PFSK-1 (cell line): ENCODE measurements at regions not wholly inside any gene's neighbourhood (a gene's known extent, or its start where the extent isn't known, plus 50 kb on each side); places are given as distances from the start of the nearest gene placed in this dataset.

ENCODE experiments used
- POLR2AphosphoS5 ChIP-seq: IDR thresholded peaks from 2 replicates; pipeline ENCODE4 v1.6.1; 2012; ENCODE audit warnings: low read depth, mild to moderate bottlenecking, control low read depth, low read length, moderate library complexity
- SIN3A ChIP-seq: IDR thresholded peaks from 2 replicates; pipeline ENCODE4 v1.6.1; 2012; ENCODE audit warnings: mild to moderate bottlenecking, low read length, moderate library complexity, borderline replicate concordance; ENCODE audit not compliant: insufficient read depth
- TF ChIP-seq, protein P1 (sequence below), 2 experiments: IDR thresholded peaks; 2 replicates each; pipeline versions ENCODE4 v1.6.1 to v1.8.0; 2011 to 2012; ENCODE audit warnings: low read depth in 2 of 2, low read length in 2 of 2, control low read depth in 1 of 2, inconsistent platforms in 1 of 2, mild to moderate bottlenecking in 1 of 2, moderate library complexity in 1 of 2; ENCODE audit not compliant: insufficient read depth in 1 of 2

DNA sequence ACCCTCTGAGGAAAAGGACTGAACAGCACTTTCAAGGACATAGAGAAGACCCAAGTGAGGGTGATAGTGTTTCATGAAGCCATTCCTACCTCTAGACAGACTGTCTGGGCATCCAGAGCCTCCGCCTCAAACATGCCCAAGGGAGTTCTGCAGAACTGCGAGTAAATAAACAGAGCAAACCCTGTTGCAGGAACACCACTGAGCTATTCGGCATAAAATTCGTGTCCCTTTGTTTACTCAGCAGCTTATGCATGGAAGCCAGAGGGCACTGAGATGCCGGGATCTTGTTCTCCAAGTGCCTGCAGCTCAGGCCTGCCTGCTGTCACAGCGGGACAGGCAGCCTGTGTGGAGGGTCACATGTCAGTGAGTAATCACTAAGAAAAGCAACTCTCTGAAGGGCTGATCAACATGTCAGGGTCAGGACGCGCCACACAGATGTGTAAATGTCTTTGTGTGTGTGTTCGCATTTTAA, 164.9 kb upstream of the HEY2 start:
- TF ChIP-seq, protein P1, sequence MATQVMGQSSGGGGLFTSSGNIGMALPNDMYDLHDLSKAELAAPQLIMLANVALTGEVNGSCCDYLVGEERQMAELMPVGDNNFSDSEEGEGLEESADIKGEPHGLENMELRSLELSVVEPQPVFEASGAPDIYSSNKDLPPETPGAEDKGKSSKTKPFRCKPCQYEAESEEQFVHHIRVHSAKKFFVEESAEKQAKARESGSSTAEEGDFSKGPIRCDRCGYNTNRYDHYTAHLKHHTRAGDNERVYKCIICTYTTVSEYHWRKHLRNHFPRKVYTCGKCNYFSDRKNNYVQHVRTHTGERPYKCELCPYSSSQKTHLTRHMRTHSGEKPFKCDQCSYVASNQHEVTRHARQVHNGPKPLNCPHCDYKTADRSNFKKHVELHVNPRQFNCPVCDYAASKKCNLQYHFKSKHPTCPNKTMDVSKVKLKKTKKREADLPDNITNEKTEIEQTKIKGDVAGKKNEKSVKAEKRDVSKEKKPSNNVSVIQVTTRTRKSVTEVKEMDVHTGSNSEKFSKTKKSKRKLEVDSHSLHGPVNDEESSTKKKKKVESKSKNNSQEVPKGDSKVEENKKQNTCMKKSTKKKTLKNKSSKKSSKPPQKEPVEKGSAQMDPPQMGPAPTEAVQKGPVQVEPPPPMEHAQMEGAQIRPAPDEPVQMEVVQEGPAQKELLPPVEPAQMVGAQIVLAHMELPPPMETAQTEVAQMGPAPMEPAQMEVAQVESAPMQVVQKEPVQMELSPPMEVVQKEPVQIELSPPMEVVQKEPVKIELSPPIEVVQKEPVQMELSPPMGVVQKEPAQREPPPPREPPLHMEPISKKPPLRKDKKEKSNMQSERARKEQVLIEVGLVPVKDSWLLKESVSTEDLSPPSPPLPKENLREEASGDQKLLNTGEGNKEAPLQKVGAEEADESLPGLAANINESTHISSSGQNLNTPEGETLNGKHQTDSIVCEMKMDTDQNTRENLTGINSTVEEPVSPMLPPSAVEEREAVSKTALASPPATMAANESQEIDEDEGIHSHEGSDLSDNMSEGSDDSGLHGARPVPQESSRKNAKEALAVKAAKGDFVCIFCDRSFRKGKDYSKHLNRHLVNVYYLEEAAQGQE (IDR thresholded peaks at IDR 0.05; ENCODE audit: insufficient read depth in 1 of 2, low read depth in 2 of 2, low read length in 2 of 2): peak in 1 of 2 experiments; percentile 33; a peak in 1 of 4 replicates
- TF ChIP-seq POLR2AphosphoS5 (no peak), SIN3A (peak; percentile 39; the same call in 1 of the 2 replicates)
